ENCODE measurements at regions not wholly inside any gene's neighbourhood (a gene's known extent, or its start where the extent isn't known, plus 50 kb on each side); places are given as distances from the start of the nearest gene placed in this dataset.

DNA sequence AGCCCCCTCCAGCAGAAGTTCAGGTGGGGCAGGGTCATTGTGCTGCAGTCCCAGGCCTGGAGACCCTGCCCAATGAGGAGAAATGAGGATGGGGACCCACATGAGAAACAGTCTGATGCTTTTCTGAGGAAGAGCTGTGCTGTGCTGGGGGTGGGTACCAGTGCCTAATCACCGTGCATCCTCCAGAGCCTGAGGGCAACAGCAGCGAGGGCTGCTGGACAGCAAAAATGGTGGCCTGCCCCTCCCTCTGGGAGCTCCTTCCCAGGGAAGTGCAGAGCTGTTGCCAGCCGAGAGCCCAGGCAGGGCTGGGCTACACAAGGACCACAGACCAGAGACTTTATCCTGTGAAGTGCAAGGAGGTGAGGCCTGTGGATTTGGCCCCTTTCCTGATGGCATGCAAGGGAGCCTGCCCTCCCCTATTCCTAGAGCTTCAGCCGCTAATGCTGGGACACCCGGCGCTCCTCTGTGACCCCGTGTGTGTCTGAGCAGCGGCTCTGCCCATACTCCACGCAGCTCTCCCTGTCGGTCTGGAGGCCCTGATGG lies 134.8 kb downstream of the DSEL start:
- FAIRE-seq, result no peak
- no peak for DNase-seq (ENCODE audit: insufficient read length, low spot score)

DNA sequence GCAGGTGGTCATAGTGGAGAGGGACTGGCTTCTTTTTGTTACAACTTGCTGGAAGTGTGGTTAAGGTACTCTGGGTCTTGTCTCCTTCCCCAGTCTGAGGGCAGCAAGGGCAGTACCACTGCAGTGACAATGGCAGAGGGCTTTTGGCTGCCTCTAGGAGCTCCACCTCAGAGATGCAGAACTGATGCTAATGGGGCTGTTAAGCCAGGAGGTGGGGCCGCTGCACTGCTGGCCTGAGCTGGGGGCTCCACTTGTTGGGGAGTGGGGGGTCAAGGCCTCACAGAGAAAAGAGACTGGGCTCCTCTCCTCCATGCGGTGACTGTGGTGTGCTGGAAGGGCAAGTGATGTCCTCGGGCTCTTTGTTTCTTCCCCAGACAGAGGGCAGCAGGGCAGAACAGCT lies 135.7 kb downstream of the DSEL start:
- no peak for DNase-seq (ENCODE audit: insufficient read length, low spot score)
- FAIRE-seq, result no peak

DNA sequence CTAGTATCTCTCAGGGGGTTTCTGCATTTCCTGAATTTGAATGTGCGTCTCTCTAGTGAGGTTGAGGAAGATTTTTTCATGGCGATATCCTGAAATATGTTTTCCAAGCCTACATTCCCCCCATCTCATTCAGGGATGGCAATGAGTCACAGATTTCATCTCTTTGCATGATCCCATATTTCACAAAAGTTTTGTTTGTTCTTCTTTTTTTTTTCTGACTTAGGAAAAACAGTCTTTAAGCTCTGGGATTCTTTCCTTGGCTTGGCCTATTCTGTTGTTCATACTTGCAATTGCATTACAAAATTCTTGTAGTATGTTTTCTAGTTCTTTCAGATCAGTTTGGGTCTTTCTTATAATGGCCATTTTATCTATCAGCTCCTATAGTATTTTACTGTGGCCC lies 136.5 kb downstream of the DSEL start:
- no peak for FAIRE-seq

DNA sequence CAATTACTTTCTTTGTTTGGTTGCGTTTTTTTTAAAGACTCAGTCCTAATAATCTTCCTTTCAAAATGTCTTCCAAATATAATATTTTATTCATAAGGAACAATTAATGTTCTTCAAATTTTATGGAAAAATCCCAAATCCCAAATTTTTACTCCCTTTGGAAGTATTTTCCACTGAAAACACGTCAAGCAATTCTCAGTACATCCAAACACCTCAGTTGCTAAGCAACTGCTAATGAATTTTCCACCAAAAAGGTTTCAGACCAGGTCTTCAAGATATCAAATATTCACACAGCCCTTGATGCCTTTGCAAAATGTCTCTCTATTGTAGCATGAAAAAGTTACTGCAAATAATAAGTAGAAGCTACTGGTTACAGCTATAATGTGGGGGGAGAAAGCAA lies 140.1 kb downstream of the DSEL start:
- FAIRE-seq, result no peak
- DNase-seq (ENCODE audit: insufficient read length, low spot score), result no peak

More for the DNA sequence above, 136.5 kb downstream of the DSEL start:
- no peak for DNase-seq (ENCODE audit: insufficient read length, low spot score)

DNA sequence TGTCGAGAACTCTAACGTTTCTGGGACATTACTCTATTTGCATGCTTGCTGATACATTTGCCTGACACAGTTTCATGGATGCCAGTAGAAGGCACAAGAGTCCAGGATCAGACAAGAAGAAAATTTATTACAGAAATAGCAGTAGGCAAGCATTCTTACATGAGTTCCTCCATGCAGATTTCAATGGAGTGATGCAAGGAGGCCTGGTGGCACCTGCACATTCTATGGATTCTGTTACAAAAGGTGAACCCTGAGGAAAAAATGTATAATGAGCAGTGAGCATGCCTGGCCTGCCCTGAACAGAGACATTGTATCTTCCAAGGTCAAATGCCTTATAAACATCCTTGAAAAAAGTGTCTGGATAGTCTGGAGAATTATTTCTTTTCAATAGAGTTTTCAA lies 142.9 kb downstream of the DSEL start:
- DNase-seq (ENCODE audit: insufficient read length, low spot score) (no peak), FAIRE-seq (no peak)

DNA sequence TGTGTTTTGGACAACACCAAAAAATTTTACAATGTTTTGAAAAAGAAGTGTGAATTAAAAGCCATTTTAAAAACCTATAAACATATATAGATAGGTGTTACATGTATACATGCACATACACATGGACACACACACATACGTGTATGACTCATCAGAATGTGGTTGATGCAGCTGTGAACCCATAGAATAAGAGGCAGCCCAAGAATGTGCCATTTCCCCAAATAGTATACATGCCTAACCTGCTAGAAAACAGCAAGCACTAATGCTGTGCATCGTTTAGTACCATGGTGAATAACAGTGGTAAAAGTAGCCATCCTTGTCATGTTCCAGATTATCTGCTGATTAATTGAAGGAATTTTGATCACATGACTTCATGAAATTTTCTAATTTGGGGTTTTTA lies 149.0 kb downstream of the DSEL start:
- DNase-seq (ENCODE audit: insufficient read length, low spot score) (no peak), FAIRE-seq (no peak)

DNA sequence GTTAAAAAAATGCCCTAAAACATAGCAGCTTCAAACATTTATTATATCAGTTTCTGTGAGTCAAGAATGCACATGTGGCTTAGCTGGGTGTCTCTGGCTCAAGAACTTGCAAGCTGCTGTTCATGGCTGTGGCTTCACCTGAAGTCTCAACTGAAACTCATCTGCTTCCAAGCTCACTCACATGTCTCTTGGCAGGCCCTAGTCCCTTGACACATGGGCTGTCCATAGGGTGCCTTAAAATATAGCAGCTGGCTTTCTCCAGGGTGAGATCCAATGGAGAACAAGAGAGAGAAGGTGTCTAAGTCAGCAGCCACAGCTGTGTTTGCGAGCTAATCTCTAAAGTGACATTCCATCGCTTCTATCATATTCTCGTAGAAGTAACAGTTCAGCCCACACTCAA lies 152.8 kb downstream of the DSEL start:
- no peak for DNase-seq (ENCODE audit: insufficient read length, low spot score)
- FAIRE-seq, result no peak

DNA sequence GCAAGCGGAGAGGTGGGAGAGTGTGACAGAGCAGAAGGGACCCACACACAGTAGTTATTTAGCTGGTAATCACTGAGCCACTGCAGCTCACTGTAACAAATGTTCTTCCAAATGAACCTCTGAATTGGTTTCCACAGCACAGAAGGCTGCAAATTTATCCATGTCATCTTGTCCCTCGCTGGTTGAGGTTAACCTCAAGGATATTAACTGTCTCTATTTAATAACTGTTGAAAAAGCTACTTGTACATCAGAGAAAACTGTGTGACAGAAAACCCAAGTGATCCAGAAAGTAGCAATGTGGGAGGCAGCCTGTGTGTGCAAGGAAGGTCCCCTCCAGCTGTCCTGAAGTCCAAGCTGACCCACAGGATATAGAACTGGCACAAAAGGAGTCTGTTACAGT lies 153.6 kb downstream of the DSEL start:
- DNase-seq (ENCODE audit: insufficient read length, low spot score) (no peak), FAIRE-seq (no peak)

DNA sequence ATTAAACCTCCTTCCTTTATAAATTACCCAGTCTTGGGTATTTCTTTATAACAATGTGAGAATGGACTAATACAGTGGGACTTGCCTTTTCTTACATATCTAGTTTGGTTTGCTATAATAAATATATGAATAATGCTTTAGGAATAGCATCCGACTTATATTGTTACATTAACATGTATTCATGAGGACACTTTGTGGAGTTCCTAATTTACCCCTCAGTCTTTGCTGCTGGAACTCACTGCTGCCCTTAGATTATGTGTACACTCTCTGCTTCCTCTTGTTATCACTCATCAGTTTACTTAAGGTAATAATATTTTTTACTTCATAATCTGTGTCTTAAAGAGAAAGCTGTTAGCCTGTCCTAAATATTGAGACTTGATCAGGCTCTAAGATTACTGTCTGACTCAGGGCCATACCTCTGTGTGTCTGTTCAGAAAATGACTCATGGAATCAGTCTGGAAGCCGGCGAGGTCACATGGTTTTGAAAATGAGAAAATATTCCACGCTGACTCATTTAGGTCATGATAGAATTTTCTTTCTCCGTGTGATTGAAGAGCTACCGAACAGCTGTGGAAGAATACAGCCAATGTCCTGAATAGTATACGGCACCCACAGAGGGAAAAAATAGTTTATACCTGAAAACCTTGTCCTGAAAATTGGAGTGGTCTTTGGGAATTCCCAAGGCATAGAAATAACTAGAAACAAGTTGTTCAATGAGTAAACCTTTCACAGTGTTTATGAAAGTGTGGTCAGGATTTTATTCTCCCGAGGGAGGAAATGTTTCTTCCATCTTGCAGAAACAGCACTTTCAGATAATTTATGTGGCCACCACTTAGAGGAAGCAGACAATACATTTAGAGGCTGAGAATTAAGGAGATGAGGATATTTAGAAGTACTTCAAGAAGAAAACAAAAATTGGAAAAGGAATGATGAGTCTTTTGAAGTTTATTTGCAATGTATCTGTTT lies 156.4 kb downstream of the DSEL start:
- FAIRE-seq (no peak), DNase-seq (ENCODE audit: insufficient read length, low spot score) (peak; percentile 64)

DNA sequence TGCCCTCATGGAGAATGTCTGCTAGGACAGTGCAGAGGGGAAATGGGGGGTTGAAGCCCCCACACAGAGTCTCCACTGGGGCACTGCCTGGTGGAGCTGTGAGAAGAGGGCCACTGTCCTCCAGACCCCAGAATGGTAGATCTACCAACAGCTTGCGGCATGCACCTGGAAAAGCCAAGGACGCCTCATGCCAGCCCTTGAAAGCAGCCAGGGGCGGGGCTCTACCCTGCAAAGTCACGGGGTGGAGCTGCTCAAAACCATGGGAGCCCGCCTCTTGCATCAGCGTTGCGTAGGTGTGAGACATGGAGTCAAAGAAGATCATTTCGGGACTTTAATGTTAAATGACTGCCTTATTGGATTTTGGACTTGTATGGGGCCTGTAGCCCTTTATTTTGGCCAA lies 157.6 kb downstream of the DSEL start:
- FAIRE-seq (no peak), DNase-seq (ENCODE audit: insufficient read length, low spot score) (no peak)

DNA sequence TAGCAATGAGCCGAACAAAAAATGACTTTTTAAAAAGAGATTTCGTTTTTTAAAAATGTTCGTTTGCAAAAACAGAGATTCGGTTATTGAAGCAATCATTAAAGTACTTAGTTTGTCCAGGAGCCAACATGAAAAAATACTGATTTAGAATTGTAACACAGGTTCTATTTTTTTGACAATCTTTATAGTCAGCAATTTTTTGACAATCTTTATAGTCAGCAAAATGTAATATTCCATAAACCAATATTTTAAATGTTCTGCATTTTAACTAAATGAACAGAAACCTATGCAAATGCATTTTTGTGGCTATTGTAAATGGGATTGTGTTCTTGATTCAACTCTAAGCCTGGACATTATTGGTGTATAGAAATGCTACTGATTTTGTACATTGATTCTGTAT lies 161.8 kb downstream of the DSEL start:
- no peak for DNase-seq (ENCODE audit: insufficient read length, low spot score)
- no peak for FAIRE-seq

DNA sequence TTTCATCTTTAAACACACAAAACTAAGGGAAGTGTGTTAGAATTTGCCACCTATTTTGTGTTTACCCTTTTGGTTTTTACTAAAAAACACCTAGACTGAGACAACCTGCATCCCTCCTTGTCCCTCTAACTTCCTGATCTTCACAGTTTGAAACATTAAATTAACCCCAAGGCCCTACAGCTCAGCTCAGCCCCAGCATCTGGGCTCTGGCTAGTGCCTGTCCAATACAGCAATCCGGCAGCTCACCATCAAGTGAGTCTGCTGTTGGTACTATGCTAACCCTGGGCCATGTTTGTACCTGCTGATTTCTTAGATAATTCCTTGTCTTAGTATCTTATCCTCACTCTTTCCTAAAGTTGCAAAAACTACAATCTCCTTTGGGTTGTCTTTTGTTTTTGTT lies 162.4 kb downstream of the DSEL start:
- DNase-seq (ENCODE audit: insufficient read length, low spot score), result no peak
- FAIRE-seq, result no peak

DNA sequence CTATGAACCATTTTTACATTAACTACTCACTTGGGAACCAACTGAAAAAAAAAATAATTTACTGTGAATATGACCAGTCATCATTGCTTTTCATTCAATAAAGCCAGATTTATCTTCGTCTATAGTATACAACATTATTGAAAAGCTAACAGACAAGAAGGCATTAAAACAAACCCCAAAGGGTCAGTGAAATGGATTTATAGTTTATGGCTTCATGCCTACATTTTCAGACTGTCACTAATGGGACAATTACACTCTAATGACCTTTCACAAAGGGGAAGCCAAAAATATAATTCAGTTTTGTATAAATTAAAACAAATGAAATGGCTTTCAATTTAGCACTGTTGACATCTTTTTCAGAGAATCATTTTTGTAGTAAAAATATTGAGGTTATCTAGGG lies 169.1 kb downstream of the DSEL start:
- DNase-seq (ENCODE audit: insufficient read length, low spot score) (no peak), FAIRE-seq (no peak)

DNA sequence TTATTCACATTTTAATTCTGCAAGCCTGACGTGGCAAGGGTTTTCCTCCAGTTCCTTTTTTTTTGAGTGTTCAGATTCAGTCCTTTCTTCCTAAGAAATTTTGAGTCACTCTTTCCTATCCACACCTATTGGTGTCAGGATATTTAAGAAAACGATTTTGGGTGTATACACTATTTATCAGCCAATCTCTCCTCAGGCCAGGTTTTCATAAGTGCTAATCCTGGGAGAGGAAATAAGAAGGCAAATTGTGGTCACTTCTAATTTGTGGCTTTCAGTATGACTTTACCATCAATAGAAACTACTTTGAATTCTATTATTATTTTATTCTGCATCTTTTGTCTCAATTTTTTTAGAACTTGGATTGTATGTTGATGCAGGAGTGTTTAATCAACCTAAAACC lies 174.4 kb downstream of the DSEL start:
- DNase-seq (ENCODE audit: insufficient read length, low spot score), result no peak
- FAIRE-seq, result no peak

DNA sequence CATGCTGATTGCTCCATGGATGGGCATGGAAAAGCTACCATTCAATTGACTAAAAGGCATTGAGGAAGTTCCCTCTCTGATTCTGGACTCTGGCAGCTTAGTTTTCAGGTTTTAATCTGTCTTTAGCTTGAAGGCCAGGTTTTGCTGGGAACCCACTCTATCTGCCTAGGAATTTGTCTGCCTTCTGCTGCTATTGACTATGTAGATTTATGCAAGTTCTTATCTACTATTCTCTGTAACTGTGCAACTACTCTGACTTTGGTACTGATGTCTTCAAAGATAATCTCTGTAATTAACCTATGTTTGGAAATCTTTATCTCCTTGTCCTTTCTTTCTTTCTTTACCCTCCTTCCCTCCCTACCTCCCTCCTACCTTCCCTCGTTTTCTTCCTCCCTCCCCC lies 178.8 kb downstream of the DSEL start:
- DNase-seq (ENCODE audit: insufficient read length, low spot score) (no peak), FAIRE-seq (no peak)

DNA sequence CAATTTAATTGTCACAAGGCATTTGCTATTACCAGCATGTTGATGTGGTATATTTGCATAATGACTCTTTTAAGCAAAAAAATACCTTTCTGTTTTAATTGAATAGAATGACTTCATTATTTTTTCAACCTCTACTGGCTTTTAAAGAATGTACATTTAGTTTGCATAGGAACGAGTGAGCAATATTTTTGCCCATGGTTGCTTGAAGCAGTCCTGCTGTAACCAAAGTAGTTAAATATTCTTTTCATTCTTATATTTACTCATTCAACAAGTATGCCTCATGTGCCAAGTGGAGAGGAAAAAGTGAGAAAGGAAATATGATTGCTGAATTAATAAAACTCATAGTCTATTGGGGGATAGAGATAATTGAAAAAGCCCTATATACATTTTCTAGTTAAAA lies 184.7 kb downstream of the DSEL start:
- DNase-seq (ENCODE audit: insufficient read length, low spot score) (no peak), FAIRE-seq (no peak)

DNA sequence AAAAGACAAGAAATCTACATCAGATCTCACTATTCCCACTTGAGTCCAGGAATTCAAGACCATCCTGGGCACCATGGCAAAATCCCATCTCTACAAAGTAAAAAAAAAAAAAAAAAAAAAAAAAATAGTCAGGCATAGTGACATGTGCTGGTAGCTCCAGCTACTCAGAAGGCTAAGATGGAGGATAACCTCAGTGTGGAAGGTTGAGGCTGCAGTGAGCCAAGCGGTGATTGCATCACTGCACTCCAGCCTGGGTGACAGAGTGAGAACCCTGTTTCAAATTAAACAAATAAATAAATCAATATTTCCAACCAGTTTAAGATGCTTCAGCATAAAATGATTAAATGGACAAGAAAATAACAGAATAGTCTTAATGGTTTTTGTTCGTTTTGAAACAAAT lies 197.4 kb downstream of the DSEL start:
- no peak for FAIRE-seq

DNA sequence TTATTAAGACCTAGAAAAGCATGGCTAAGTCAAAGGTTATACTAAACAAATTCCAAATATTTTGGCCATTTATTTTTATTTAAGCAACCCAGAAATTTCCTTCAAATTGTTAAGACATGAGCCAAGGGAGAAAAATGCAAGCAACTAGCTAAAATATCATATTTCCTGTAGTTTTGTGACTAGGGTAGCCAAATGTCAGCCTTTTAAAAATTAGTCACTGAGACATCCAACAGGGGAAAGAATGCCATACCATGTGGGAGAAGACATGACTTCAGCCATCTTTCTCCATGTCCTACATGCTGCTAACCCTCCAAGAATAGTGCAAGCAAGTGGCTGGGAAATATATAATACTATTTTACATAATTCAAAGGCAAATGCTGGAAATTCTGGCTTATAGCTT lies 197.9 kb downstream of the DSEL start:
- DNase-seq (ENCODE audit: insufficient read length, low spot score) (no peak), FAIRE-seq (no peak)

More for the DNA sequence above, 197.4 kb downstream of the DSEL start:
- DNase-seq (ENCODE audit: insufficient read length, low spot score), result no peak

DNA sequence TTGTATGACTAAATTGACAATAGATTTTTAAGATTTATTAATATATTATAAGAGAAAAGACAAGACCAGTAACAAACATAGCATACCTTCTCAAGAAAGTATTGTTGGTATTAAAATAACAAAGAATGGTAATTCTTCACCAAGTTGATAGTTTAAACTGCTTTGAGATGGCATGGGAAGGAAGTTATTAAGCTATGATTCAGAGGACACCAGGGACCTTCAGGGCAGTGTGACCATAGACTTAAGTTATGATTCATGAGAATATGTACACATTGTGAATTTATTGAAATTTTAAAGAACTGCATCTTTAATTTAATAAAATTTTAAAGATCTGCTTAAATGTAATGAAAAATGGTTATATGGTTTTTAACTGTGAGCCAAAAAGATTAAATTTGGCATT lies 205.7 kb downstream of the DSEL start:
- no peak for DNase-seq (ENCODE audit: insufficient read length, low spot score)
- FAIRE-seq, result no peak

DNA sequence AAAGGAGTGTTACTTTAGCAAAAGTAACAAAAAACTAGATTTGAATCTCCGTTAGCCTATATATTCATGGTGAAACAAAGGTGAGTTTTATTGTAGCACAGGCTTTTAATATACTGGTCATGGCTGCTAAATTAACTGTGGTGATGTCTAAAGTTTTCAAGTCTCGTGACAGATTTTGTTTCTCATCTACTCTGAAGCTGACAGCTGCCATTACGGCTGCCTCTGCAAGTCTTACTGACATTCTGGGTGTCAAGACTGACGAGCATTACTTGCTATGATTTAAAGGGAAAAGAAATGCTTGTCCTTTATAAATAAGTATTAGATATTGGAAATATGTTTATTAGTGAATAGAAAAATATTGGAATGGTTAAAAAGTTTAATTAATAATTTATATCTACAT lies 207.7 kb downstream of the DSEL start:
- DNase-seq (ENCODE audit: insufficient read length, low spot score) (no peak), FAIRE-seq (no peak)

DNA sequence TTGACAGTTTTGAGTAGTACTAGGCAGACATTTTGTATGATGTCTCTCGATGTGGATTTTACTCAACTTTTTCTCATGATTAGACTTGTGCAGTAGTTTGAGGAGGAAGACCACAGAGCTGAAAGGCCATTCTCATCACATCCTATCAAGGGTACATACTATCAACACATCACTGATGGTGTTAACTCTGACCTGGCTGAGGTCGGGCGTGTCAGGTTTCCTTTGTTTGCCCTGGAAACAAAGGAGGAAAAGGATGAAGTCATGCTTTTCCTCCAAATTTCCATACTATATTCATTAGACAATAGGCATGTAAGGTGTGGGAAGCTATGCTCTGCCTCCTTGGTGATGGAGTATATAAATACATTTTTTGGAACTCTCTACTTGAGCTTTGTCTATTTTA lies 211.1 kb downstream of the DSEL start:
- DNase-seq (ENCODE audit: insufficient read length, low spot score) (no peak), FAIRE-seq (no peak)

DNA sequence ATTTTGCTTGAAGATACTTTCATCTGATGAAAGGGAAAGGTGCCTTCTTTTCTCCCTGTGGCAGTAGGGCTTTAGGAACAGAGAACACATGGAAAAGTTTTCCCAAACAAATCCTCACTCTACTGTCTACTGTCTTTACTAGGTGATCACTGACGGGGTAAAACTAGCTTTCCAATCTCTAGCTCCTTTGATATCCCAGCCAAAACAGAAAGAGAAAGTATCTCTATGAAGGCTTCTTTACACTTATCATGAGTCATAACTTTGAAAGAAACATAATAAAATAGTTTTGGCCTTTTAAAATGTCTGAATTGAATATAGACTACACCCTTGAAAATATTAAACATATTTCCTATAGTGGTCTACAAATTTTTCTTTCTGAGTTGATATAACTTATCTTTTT lies 214.5 kb downstream of the DSEL start:
- FAIRE-seq (no peak), DNase-seq (ENCODE audit: insufficient read length, low spot score) (no peak)
